ENCODE measurements at regions not wholly inside any gene's neighbourhood (a gene's known extent, or its start where the extent isn't known, plus 50 kb on each side); places are given as distances from the start of the nearest gene placed in this dataset.

DNA sequence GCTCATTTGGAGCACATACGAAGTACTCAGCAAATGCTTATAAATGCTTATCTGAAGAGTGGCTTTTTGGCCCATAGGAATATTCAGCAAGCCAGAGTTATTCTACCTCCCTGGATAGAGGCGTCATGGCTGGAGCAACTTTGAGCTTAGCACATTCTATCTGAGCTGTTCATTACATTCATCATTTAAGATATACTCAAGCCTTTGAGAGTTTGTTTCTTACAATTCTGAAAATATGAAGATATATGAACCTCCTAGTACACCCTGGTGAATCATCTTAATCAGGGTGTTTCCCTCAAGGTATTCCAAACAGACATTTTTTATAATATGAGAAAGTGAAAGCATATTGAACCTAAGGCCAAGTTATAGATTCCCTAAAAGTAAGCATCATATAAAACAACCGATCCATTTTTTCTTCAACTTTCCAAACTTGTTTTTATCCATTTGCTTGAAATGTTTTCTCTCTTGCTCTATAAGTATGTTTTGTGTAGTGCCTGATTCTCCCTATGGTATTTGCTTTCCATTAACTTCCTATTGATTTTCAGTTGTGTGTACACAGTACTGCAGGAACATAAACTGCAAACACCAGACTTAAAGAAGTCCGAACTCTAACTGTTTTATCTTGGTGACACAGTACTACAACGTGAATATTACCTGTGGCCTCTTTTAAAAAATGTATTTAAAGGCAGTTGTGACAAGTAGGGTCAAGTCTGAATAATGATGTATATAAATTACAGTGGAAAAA is 139.7 kb upstream of the PTPRK start:
- DNase-seq = no peak

- no peak for DNase-seq
Measured at GRCh38 chr6:128659276-128659675, 138.9 kb upstream of the PTPRK start.

GRCh38 chr6:128657181-128657580 is 136.8 kb upstream of the PTPRK start:
- DNase-seq = no peak

GRCh38 chr6:128655978-128656498 is 135.6 kb upstream of the PTPRK start:
- no peak for DNase-seq

DNA sequence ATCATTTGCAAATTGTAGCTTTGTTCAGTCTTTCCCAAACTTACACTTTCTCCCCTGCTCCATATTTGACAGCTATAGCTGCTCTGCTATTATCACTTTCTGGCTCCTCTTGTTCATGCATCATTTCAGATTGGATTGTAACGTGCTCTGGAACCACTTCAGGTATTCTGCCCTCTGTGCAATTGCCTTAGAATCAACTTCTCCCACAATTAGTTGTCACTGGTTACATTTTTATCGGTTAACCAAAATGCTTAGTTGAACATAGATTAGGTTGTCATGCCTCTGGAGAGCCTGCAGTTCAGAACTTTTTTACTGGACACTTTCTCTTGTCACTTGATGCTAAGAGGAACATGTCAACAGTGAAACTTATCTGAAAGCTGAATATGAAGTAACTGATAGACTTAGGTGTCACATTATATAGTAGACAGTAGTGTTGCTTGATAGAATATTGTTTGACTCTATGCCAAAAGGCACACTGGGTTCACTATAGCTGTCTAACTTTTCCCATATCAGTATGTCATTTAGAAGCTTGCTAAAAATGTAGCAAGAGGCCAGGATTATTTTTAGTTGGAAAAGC is 127.7 kb upstream of the PTPRK start:
- DNase-seq = no peak

DNA sequence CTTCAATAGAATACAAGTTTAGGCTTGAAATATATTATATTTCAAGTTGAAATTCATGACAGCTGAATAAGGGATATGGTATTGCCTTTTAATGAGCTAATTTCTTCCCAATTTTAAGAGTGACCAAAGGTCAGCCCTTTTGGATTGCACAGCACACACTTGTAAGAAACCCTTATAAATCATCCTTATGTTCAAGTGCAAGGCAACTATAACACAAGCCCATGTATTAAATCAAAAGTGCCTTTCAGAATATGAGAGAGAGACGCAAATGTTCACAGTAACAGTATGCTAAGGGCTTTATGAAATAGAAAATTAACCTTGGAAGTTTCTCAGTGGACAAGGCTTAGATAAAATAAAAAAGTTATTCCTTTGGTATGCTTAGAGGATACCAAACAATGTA is 121.7 kb upstream of the PTPRK start:
- no peak for DNase-seq

DNA sequence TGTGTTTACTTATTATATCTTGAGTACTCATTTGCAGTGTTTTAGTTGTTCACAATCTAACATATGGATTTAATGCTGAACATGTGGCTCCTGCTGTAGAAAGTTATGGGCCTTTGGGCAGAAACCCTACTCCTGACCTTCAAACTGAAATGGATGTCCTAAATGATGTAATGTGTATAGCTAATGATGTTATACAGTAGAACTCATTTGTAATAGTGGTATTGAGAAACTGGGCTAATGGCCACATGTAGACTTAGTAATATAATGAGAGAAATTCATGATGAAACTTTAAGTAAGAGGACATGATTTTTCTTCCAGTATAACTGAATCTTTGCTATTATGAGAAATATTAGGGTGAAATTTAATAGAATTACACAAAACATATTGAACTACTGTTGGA is 121.3 kb upstream of the PTPRK start:
- DNase-seq = no peak

DNA sequence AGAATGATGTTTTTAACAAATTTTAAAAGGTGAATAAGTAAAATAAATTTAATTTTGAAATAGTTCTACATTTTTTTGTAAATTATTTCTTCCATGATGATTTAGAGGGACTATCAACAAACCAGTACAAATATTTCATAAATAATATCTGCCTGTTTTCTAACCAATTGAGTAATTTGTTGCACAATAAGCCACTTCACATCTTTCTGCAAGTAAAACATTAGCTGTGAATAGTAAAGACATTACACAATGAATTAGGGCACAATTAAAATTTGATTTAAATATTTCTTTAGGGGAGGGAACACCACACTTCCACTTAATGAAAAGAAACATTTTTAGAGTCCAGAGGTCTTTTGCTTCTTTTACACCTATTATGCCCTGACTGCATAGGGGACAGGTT is 118.4 kb upstream of the PTPRK start:
- no peak for DNase-seq

DNA sequence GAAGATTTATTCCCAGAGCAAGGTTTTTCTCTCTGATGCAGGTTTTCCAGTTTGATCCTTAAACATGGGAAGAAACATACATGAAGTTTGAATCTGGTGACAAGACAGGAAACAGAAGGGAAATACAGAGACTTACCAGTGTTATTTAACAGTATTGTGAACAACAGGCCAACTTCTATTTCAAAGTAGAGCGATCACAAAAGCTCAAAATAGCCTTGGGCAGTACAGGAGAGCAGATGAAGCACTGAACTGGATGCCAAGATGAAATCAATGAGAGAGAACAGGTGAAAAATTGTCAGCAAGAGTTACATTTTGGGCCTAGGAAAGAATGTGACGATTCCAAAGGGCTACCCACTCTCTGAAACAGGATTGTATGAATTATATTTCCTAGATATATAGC is 114.8 kb upstream of the PTPRK start:
- no peak for DNase-seq

DNA sequence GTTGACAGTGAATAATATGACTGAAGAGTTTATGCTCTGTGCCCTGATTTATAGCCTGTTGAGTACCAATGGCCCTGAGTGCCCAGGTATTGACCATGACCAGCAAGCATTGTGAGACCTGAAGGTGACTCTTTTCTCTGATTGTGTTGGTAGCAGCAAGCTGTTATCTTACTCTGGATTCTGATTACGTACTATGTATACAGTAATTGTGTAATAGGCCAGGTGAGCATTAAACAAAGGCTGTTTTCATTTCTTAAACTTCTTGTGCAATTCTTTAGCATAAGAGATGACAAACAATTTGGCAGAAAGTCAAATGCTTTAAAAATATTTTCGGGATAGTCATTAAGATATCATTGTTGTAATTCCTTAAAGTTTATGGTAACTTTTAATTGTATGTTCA is 111.7 kb upstream of the PTPRK start:
- no peak for DNase-seq

DNA sequence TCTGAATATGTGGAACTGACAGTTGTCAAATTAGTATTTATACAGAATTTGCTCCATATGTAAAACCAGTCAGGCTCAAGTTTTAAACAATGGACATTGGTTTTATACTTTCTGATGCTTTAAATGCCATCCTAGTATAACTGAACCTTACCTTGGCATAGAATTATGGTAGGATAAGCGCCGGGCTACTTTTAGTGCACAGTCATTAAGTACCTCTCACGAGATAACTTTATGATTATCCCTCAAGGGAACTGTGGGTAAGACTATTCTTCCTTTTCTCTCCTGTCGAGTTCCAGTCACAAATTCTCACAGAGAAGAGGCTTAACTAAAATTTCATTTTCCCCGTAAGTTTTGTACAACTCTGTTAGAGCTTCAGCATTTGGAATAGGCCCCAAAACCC is 110.6 kb upstream of the PTPRK start:
- no peak for DNase-seq

DNA sequence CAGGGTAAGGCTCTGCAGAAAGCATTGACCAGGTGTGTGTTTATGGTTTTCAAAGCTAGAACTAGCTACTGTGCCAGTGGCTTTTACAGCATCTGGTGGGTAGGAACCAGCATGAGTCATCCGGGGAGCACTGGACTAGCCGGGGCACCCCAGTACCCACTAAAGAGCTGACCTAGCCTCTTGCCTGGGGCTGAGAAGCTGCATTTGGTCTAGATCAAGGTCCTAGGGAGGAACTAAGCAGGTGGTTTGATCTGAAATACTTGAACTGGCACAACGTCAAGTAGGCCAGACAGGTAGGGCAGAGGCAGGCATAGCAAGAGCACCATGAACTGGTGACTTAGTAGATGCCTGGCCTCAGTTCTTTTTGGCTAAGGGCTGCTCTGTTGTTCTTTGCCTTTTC is 109.8 kb upstream of the PTPRK start:
- DNase-seq = no peak

DNA sequence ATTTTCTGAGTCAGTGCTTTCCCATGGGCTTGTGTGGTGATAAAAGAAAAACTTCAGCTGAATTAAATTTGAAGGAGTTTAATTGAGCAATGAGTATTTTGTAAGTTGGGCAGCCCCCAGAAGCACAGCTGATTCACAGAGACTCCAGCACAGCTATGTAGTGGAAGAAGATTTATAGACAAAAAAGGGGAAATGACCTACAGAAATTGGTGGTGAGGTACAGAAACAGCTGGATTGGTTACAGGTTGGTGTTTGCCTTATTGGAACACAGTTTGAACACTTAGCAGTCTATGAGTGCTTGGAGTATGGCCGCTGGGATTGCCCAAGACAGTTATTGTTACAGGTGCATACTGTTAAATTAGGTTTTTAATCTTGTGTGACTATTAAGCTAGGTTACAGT is 96.9 kb upstream of the PTPRK start:
- DNase-seq = no peak

DNA sequence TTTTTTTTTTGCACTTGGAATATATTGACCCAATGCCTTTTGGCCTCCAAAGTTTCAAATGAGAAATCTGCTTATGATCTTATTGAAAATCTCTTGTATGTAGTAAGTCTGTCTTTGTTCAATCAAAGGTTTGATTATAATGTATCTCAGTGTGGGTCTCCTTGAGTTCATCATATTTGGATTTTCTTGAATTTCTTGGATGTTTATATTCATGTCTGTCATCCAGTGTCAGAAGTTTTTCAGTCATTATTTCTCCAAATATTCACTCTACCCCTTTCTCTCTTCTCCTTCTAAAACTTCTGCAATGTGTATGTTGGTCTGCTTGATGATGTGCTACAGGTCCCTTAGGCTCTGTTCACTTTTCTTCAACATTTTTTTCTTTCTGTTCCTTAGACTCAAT is 95.9 kb upstream of the PTPRK start:
- no peak for DNase-seq

DNA sequence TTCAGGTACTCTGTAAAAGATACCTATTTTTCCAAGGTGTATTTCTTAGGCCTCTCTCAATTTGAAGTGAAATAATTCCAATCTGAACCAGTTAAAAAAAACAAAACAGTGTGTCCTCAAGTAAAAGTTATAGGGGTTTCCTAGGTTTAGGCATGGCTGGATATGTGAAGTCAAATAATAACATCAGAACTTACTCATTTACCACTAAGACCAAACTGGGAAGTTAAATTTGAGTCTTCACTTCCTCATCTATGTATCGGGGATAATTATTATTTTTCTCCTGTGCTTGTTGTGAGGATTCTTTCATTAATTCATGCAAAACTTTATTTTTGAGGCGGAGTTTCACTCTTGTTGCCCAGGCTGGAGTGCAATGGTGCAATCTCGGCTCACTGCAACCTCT is 86.2 kb upstream of the PTPRK start:
- no peak for DNase-seq

- DNase-seq = no peak
Measured at GRCh38 chr6:128605961-128606360, 85.6 kb upstream of the PTPRK start.

DNA sequence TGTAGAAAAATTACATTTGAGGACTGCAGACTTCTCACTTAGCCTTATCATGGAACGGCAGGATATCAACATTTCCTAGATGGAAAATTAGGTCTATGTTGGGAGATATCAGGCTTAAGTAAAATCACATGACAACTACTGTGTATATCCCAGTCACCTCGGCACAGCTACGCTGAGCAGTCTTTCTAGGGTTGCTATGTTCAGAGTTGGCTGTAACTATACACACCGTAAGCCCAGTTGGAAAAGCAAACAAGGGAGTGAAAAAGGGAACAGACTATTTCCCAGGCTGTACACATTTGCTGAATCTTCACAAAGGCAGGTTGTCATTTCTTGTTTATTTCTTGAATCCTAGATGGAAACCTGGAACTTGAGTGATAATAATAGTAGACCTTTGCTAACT is 80.7 kb upstream of the PTPRK start:
- DNase-seq = no peak

DNA sequence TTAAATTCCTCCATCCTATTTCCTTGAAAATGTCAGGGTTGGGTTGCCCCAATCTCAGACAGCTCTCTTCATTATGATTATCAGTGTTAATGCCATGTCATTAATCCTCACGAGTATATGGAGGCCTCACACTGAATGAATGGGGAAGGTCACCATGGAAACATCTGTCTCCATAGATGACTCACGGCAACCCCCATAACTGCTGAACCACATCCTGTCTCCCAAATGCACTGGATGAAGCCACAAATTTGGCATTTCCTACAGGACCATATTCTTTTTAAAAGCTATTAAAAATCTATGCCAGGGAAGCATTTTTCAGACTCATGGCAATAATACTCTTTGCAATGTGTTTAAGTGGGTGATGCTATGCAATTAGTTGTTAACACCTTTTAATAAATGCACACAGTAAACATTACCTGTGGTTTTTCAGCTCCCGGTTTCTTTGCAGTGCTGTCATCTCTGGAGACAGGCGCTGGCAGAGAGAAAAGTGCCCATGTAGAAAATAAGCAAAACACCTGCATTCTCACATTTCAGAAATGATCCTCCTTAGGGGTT is 80.1 kb upstream of the PTPRK start:
- DNase-seq = peak; percentile 37

DNA sequence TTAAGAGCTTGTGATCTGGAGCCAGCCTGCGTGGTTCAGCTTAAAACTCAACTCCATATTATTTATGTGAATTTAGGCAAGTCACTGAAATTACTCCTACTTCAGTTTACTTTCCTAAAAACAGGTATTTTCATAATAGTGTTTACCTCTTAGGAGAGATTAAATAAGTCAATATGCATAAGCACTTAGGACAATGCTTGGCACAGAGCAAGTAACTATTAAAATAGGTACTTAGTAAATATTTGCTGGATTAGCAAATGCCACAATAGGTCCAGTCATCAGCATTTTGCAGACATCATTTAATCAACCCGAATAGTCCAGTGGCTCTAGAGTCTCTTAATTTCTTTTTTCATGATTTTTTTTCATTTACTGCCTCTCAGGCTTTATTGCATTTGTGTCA is 78.6 kb upstream of the PTPRK start:
- no peak for DNase-seq

DNA sequence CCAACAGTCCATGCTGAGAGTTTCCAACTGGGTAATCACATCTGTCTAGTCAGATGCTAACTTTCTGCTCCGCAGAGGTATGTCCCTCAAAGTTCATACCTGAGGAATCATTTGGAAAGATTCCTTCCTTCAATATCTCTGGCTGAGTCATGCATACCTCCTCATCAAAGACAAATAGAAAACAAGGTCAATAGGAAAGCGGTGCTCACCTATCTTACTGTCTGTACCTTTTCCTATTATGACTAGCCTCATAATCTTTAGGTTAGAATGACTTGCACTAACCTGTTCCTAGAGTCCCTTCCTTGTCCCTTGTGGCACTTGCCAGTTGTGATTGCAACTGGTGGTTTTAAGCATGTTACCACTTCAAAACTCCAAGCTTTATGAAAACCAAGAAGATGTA is 78.2 kb upstream of the PTPRK start:
- DNase-seq = no peak

- no peak for DNase-seq
Measured at GRCh38 chr6:128597956-128598355, 77.6 kb upstream of the PTPRK start.

- no peak for DNase-seq
Measured at GRCh38 chr6:128597004-128597403, 76.6 kb upstream of the PTPRK start.

GRCh38 chr6:128595544-128595943 is 75.1 kb upstream of the PTPRK start:
- DNase-seq = no peak

DNA sequence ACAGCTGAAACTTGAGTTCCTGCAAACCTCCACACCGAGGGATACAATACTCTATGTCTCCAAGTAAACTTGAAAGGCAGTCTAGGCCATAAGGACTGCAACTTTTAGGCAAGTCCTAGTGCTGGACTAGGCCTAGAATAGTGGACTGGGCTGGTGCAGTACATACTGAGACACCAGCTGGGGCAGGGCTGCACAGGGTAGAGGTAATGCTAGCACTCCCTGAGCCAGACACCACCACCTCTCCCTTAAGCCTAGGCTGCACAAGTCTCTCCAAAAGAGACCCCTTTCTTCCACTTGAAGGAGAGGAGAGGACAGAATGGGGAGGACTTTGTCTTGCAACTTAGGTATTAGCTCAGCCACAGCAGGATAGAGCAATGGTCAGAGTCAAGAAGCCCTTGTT is 65.7 kb upstream of the PTPRK start:
- DNase-seq = no peak

Measured in NCI-H1105 (cell line).